IMR-90 (cell line): ENCODE measurements at regions not wholly inside any gene's neighbourhood (a gene's known extent, or its start where the extent isn't known, plus 50 kb on each side); places are given as distances from the start of the nearest gene placed in this dataset.

Source experiments
- ATAC-seq: fragments of 200-7000 bp; cut with Tn5 transposase; 2 replicates; pipeline ENCODE4 v1.9.1; 2020; ENCODE audit warnings: low read depth, mild to moderate bottlenecking, moderate library complexity
- BruUV-seq: library from RNA; stranded (reverse); fragments of 400-500 nt; replicated peaks from 2 replicates; lab custom pipeline; 2021; lab: Mats Ljungman, UMichigan
- CTCF ChIA-PET: fragments of 300-600 bp; formaldehyde crosslinking; extraction: SDS; loops from one replicate; lab custom pipeline; 2021; ENCODE audit warnings: antibody characterized with exemption; lab: Yijun Ruan, JAX
- POLR2A ChIA-PET: fragments of 300-600 bp; sonication (Branson Sonifier 250); formaldehyde crosslinking; loops from one replicate; lab custom pipeline; 2022; ENCODE audit warnings: antibody characterized with exemption; ENCODE audit not compliant: unreplicated experiment; lab: Charles Lee
- DNase-seq: peaks from one replicate; pipeline ENCODE4 v3.0.0; 2013
- H2AFZ ChIP-seq: replicated peaks from 2 replicates; pipeline ENCODE3; 2013; ENCODE audit warnings: low read length, mild to moderate bottlenecking; ENCODE audit not compliant: poor library complexity
- H2AK5ac ChIP-seq: 2 replicates; pipeline ENCODE4 v1.6.1; 2013; ENCODE audit warnings: low read depth, low read length, inconsistent platforms
- H2AK9ac ChIP-seq: replicated peaks from 2 replicates; pipeline ENCODE3; 2013; ENCODE audit warnings: mild to moderate bottlenecking, low read depth, low read length, moderate library complexity; ENCODE audit not compliant: poor library complexity
- H2BK120ac ChIP-seq: 2 replicates; pipeline ENCODE4 v1.6.1; 2013; ENCODE audit warnings: low read depth, low read length, inconsistent platforms
- H2BK15ac ChIP-seq: 3 replicates; pipeline ENCODE4 v1.6.1; 2013; ENCODE audit warnings: low read depth, low read length, inconsistent platforms
- H2BK20ac ChIP-seq: 2 replicates; pipeline ENCODE4 v1.6.1; 2013; ENCODE audit warnings: low read depth, mild to moderate bottlenecking, inconsistent platforms, low read length, moderate library complexity
- H2BK5ac ChIP-seq: 2 replicates; pipeline ENCODE4 v1.6.1; 2013; ENCODE audit warnings: mild to moderate bottlenecking, low read depth, low read length, inconsistent platforms; ENCODE audit not compliant: poor library complexity, severe bottlenecking
- H3K14ac ChIP-seq: replicated peaks from 2 replicates; pipeline ENCODE4 v1.6.1; 2013; ENCODE audit warnings: low read depth, low read length, inconsistent platforms
- H3K18ac ChIP-seq: 2 replicates; pipeline ENCODE4 v1.6.1; 2013; ENCODE audit warnings: low read depth, low read length, control low read depth
- H3K23ac ChIP-seq: 2 replicates; pipeline ENCODE4 v1.6.1; 2013; ENCODE audit warnings: low read depth, low read length, inconsistent platforms
- H3K27ac ChIP-seq: 2 replicates; pipeline ENCODE4 v1.5.1; 2013; ENCODE audit warnings: mild to moderate bottlenecking, control low read depth, low read length; ENCODE audit not compliant: insufficient read depth
- H3K27me3 ChIP-seq: 2 replicates; pipeline ENCODE4 v1.6.1; 2013; ENCODE audit warnings: low read length; ENCODE audit not compliant: control insufficient read depth, insufficient read depth
- H3K36me3 ChIP-seq: 2 replicates; pipeline ENCODE4 v1.6.1; 2013; ENCODE audit warnings: low read length, mixed read lengths; ENCODE audit not compliant: control insufficient read depth, insufficient read depth
- H3K4ac ChIP-seq: 2 replicates; pipeline ENCODE4 v1.6.1; 2013; ENCODE audit warnings: low read depth, low read length, inconsistent platforms
- H3K4me1 ChIP-seq: 2 replicates; pipeline ENCODE4 v1.6.1; 2013; ENCODE audit warnings: low read length, mixed read lengths; ENCODE audit not compliant: control insufficient read depth, insufficient read depth
- H3K4me2 ChIP-seq: 2 replicates; pipeline ENCODE4 v1.6.1; 2013; ENCODE audit warnings: low read depth, mild to moderate bottlenecking, control low read depth, low read length, moderate library complexity
- H3K4me3 ChIP-seq: 2 replicates; pipeline ENCODE4 v1.5.1; 2013; ENCODE audit warnings: low read depth, mild to moderate bottlenecking, control low read depth, low read length, moderate library complexity; ENCODE audit not compliant: insufficient read depth
- H3K56ac ChIP-seq: 2 replicates; pipeline ENCODE4 v1.6.1; 2013; ENCODE audit warnings: low read length, inconsistent platforms; ENCODE audit not compliant: insufficient read depth; ENCODE audit errors: extremely low read depth
- H3K79me1 ChIP-seq, 2 experiments: 2 replicates each; pipeline ENCODE4 v1.6.1; 2013; ENCODE audit warnings: low read length in 2 of 2, inconsistent platforms in 1 of 2, low read depth in 1 of 2
- H3K9ac ChIP-seq: 2 replicates; pipeline ENCODE4 v1.6.1; 2013; ENCODE audit warnings: low read depth, low read length, control low read depth
- H3K9me1 ChIP-seq: 2 replicates; pipeline ENCODE4 v1.6.1; 2013; ENCODE audit warnings: low read length, inconsistent platforms; ENCODE audit not compliant: insufficient read depth
- H3K9me3 ChIP-seq: 2 replicates; pipeline ENCODE4 v1.6.1; 2013; ENCODE audit warnings: low read length; ENCODE audit not compliant: control insufficient read depth, insufficient read depth
- H4K20me1 ChIP-seq: 2 replicates; pipeline ENCODE4 v1.6.1; 2013; ENCODE audit warnings: low read length, inconsistent platforms; ENCODE audit not compliant: insufficient read depth
- H4K5ac ChIP-seq: 2 replicates; pipeline ENCODE4 v1.6.1; 2013; ENCODE audit warnings: mild to moderate bottlenecking, low read depth, low read length, control low read depth
- H4K8ac ChIP-seq, 2 experiments: 2 replicates each; pipeline ENCODE4 v1.6.1; 2013; ENCODE audit warnings: low read depth in 2 of 2, low read length in 2 of 2, control low read depth in 1 of 2, inconsistent platforms in 1 of 2
- H4K91ac ChIP-seq: 2 replicates; pipeline ENCODE4 v1.6.1; 2013; ENCODE audit warnings: low read depth, low read length, inconsistent platforms; ENCODE audit not compliant: insufficient read depth
- BHLHE40 ChIP-seq: fragments of 150-350 bp; IDR thresholded peaks from 2 replicates; pipeline ENCODE4 v1.6.1; 2016; ENCODE audit warnings: mild to moderate bottlenecking, low read depth, low read length
- CEBPB ChIP-seq: IDR thresholded peaks from 2 replicates; pipeline ENCODE4 v1.6.1; 2012; ENCODE audit warnings: low read depth, low read length, improper control_type of control experiment
- CHD1 ChIP-seq: IDR thresholded peaks from 2 replicates; pipeline ENCODE4 v1.6.1; 2012; ENCODE audit warnings: low read depth, low read length, improper control_type of control experiment
- CTCF ChIP-seq: conservative IDR thresholded peaks from 2 replicates; pipeline ENCODE4 v1.5.1; 2012; ENCODE audit warnings: mild to moderate bottlenecking, low read depth, low read length, improper control_type of control experiment
- ELK1 ChIP-seq: fragments of 150-350 bp; IDR thresholded peaks from 2 replicates; pipeline ENCODE4 v1.6.1; 2016; ENCODE audit warnings: low read depth, mild to moderate bottlenecking, low read length, moderate library complexity, borderline replicate concordance
- FOS ChIP-seq: fragments of 150-350 bp; IDR thresholded peaks from 2 replicates; pipeline ENCODE4 v1.6.1; 2016; ENCODE audit warnings: low read depth, low read length
- MAFK ChIP-seq: IDR thresholded peaks from 2 replicates; pipeline ENCODE4 v1.6.1; 2012; ENCODE audit warnings: low read depth, low read length, improper control_type of control experiment
- MAZ ChIP-seq: IDR thresholded peaks from 2 replicates; pipeline ENCODE4 v1.6.1; 2012; ENCODE audit warnings: low read depth, mild to moderate bottlenecking, low read length, improper control_type of control experiment, moderate library complexity, borderline replicate concordance
- MXI1 ChIP-seq: IDR thresholded peaks from 2 replicates; pipeline ENCODE4 v1.6.1; 2012; ENCODE audit warnings: low read depth, mild to moderate bottlenecking, low read length, moderate library complexity, borderline replicate concordance
- NFE2L2 ChIP-seq: fragments of 150-350 bp; IDR thresholded peaks from 2 replicates; pipeline ENCODE4 v1.6.1; 2016; ENCODE audit warnings: low read depth, mild to moderate bottlenecking, low read length
- POLR2A ChIP-seq: IDR thresholded peaks from 2 replicates; pipeline ENCODE4 v1.6.1; 2012; ENCODE audit warnings: mild to moderate bottlenecking, low read depth, low read length
- RAD21 ChIP-seq: IDR thresholded peaks from 2 replicates; pipeline ENCODE4 v1.6.1; 2012; ENCODE audit warnings: low read length, improper control_type of control experiment
- RCOR1 ChIP-seq: IDR thresholded peaks from 2 replicates; pipeline ENCODE4 v1.6.1; 2012; ENCODE audit warnings: mild to moderate bottlenecking, low read length, improper control_type of control experiment; ENCODE audit not compliant: insufficient replicate concordance
- RFX5 ChIP-seq: IDR thresholded peaks from 2 replicates; pipeline ENCODE4 v1.8.0; 2012; ENCODE audit warnings: low read depth, mild to moderate bottlenecking, low read length, moderate library complexity
- SMC3 ChIP-seq: fragments of 150-350 bp; IDR thresholded peaks from 2 replicates; pipeline ENCODE4 v1.6.1; 2016; ENCODE audit warnings: low read depth, mild to moderate bottlenecking, antibody characterized with exemption, low read length, moderate library complexity
- USF2 ChIP-seq: fragments of 150-350 bp; IDR thresholded peaks from 2 replicates; pipeline ENCODE4 v1.6.1; 2017; ENCODE audit warnings: mild to moderate bottlenecking, antibody characterized with exemption, low read length, low read depth
- dilution Hi-C: fragments of 300-500 bp; cut with HindIII; formaldehyde crosslinking; loops from one replicate; pipeline ENCODE4 v1.14.3; 2018; ENCODE audit warnings: low sequenced_read_pairs; ENCODE audit not compliant: unreplicated experiment
- in situ Hi-C: fragments of 300-500 bp; cut with MboI; formaldehyde crosslinking; loops from 3 replicates; pipeline ENCODE4 v1.14.3; 2019; ENCODE audit warnings: low sequenced_read_pairs, inconsistent platforms, mixed read lengths
- intact Hi-C: fragments of 100-400 bp; cut with micrococcal nuclease; formaldehyde crosslinking; loops from 2 replicates; pipeline ENCODE4 v1.10.0; 2022

- Histone ChIP-seq H3K23ac (no peak overlapping the region), H3K27ac (no peak overlapping the region), H3K4me2 (no peak overlapping the region), H2AK5ac (no peak overlapping the region), H2BK15ac (no peak overlapping the region), H4K5ac (no peak overlapping the region), H4K8ac (no peak overlapping the region), H3K79me1 (no peaks in the 10 kb centered on the region), H2BK120ac (no peak overlapping the region), H2BK5ac (no peak overlapping the region), H4K20me1 (no peaks in the 10 kb centered on the region), H3K56ac (no peak overlapping the region), H3K4ac (no peak overlapping the region), H3K4me1 (no peaks in the 10 kb centered on the region), H3K14ac (no peak overlapping the region), H2AFZ (no peak overlapping the region), H3K9ac (no peak overlapping the region), H3K27me3 (no peaks in the 10 kb centered on the region), H3K4me3 (no peak overlapping the region), H3K9me1 (no peaks in the 10 kb centered on the region), H2BK20ac (no peak overlapping the region), H4K91ac (no peak overlapping the region), H3K18ac (no peak overlapping the region), H3K36me3 (no peaks in the 10 kb centered on the region), H3K9me3 (no peaks in the 10 kb centered on the region), H2AK9ac (no peak overlapping the region)
- ATAC-seq (no peak), DNase-seq (no peak)
- dilution Hi-C loops, result no loop called here
- in situ Hi-C loops, result loop anchor here (25.0 kb wide), 1 partner anchor 748 kb away; no protein-coding TSS in a partner anchor
- no peak for TF ChIP-seq RAD21
- TF ChIP-seq RFX5, result no peak
- TF ChIP-seq ELK1, result no peak
- no peak for TF ChIP-seq FOS
- TF ChIP-seq MAZ, result no peak
- no peak for TF ChIP-seq NFE2L2
- TF ChIP-seq CHD1, result no peak
- no peak for TF ChIP-seq BHLHE40
- TF ChIP-seq POLR2A, result no peak
- no peak for TF ChIP-seq CEBPB
- TF ChIP-seq MXI1, result no peak
- no peak for TF ChIP-seq RCOR1
- no peak for TF ChIP-seq USF2
- no peak for TF ChIP-seq MAFK
- TF ChIP-seq CTCF, result no peak
- no peak for TF ChIP-seq SMC3
- CTCF ChIA-PET, result no interaction called here
- POLR2A ChIA-PET, result interaction anchor here (0.6 kb wide), 1 partner anchor 39 kb away, joined by 12 read pairs; no protein-coding TSS in a partner anchor
- intact Hi-C loops, result no loop called here
- BruUV-seq, result no TSS peak
Observed at GRCh38 chr19:29889702-29890101, 52.3 kb upstream of the URI1 start.
